ENCODE measurements at regions not wholly inside any gene's neighbourhood (a gene's known extent, or its start where the extent isn't known, plus 50 kb on each side); places are given as distances from the start of the nearest gene placed in this dataset.

GRCh38 chr15:81619002-81619401 is 245.0 kb upstream of the TMC3 start:
- no peak for DNase-seq (ENCODE audit: extremely low read depth, insufficient read length)
- Histone ChIP-seq H3K36me3 (ENCODE audit: control insufficient read depth, insufficient read depth, low read length) (no peaks in the 10 kb centered on the region), H3K27me3 (replicated peaks; ENCODE audit: control insufficient read depth, insufficient read depth, low read length) (no peaks in the 10 kb centered on the region), H3K4me3 (replicated peaks; ENCODE audit: low read depth, low read length) (no peak overlapping the region)
- TF ChIP-seq CTCF (IDR thresholded peaks at IDR 0.05; ENCODE audit: insufficient read depth, low read length, poor library complexity, severe bottlenecking), result no peak

GRCh38 chr15:81612631-81613030 is 238.6 kb upstream of the TMC3 start:
- no peaks in the 10 kb centered on the region for H3K36me3 ChIP-seq (ENCODE audit: control insufficient read depth, insufficient read depth, low read length)
- H3K27me3 ChIP-seq (replicated peaks; ENCODE audit: control insufficient read depth, insufficient read depth, low read length), result no peaks in the 10 kb centered on the region; the same call in 1 of the 2 replicates
- DNase-seq (ENCODE audit: extremely low read depth, insufficient read length), result no peak

GRCh38 chr15:81611679-81612078 is 237.7 kb upstream of the TMC3 start:
- H3K36me3 ChIP-seq (ENCODE audit: control insufficient read depth, insufficient read depth, low read length), result no peaks in the 10 kb centered on the region
- TF ChIP-seq CTCF (IDR thresholded peaks at IDR 0.05; ENCODE audit: insufficient read depth, low read length, poor library complexity, severe bottlenecking), result no peak
- H3K4me3 ChIP-seq (replicated peaks; ENCODE audit: low read depth, low read length), result no peak overlapping the region
- no peaks in the 10 kb centered on the region; the same call in 1 of the 2 replicates for H3K27me3 ChIP-seq (replicated peaks; ENCODE audit: control insufficient read depth, insufficient read depth, low read length)
- DNase-seq (ENCODE audit: extremely low read depth, insufficient read length), result no peak

More at GRCh38 chr15:81612631-81613030, 238.6 kb upstream of the TMC3 start:
- no peak for TF ChIP-seq CTCF (IDR thresholded peaks at IDR 0.05; ENCODE audit: insufficient read depth, low read length, poor library complexity, severe bottlenecking)
- H3K4me3 ChIP-seq (replicated peaks; ENCODE audit: low read depth, low read length), result no peak overlapping the region

- TF ChIP-seq CTCF (IDR thresholded peaks at IDR 0.05; ENCODE audit: insufficient read depth, low read length, poor library complexity, severe bottlenecking), result no peak
- H3K36me3 ChIP-seq (ENCODE audit: control insufficient read depth, insufficient read depth, low read length), result no peaks in the 10 kb centered on the region
- H3K27me3 ChIP-seq (replicated peaks; ENCODE audit: control insufficient read depth, insufficient read depth, low read length), result no peaks in the 10 kb centered on the region; the same call in 1 of the 2 replicates
- no peak for DNase-seq (ENCODE audit: extremely low read depth, insufficient read length)
- no peak overlapping the region for H3K4me3 ChIP-seq (replicated peaks; ENCODE audit: low read depth, low read length)
Observed at GRCh38 chr15:81608309-81608829, 234.4 kb upstream of the TMC3 start.

GRCh38 chr15:81604713-81605112 is 230.7 kb upstream of the TMC3 start:
- no peak for TF ChIP-seq CTCF (IDR thresholded peaks at IDR 0.05; ENCODE audit: insufficient read depth, low read length, poor library complexity, severe bottlenecking)
- Histone ChIP-seq H3K4me3 (replicated peaks; ENCODE audit: low read depth, low read length) (no peak overlapping the region), H3K36me3 (ENCODE audit: control insufficient read depth, insufficient read depth, low read length) (no peaks in the 10 kb centered on the region), H3K27me3 (replicated peaks; ENCODE audit: control insufficient read depth, insufficient read depth, low read length) (no peaks in the 10 kb centered on the region; the same call in 1 of the 2 replicates)
- no peak for DNase-seq (ENCODE audit: extremely low read depth, insufficient read length)

Data from GM06990 (cell line).